ENCODE measurements at regions not wholly inside any gene's neighbourhood (a gene's known extent, or its start where the extent isn't known, plus 50 kb on each side); places are given as distances from the start of the nearest gene placed in this dataset.

GRCh38 chr19:29386970-29387369 lies 138.8 kb upstream of the VSTM2B start:
- TF ChIP-seq CTCF (IDR thresholded peaks at IDR 0.05; ENCODE audit: insufficient read depth, low read length) = no peak
- no peak for TF ChIP-seq POLR2AphosphoS5 (IDR thresholded peaks at IDR 0.05; ENCODE audit: low read depth)
- no peak for TF ChIP-seq GABPA (IDR thresholded peaks at IDR 0.05; ENCODE audit: low read depth)
- TF ChIP-seq, protein P1, sequence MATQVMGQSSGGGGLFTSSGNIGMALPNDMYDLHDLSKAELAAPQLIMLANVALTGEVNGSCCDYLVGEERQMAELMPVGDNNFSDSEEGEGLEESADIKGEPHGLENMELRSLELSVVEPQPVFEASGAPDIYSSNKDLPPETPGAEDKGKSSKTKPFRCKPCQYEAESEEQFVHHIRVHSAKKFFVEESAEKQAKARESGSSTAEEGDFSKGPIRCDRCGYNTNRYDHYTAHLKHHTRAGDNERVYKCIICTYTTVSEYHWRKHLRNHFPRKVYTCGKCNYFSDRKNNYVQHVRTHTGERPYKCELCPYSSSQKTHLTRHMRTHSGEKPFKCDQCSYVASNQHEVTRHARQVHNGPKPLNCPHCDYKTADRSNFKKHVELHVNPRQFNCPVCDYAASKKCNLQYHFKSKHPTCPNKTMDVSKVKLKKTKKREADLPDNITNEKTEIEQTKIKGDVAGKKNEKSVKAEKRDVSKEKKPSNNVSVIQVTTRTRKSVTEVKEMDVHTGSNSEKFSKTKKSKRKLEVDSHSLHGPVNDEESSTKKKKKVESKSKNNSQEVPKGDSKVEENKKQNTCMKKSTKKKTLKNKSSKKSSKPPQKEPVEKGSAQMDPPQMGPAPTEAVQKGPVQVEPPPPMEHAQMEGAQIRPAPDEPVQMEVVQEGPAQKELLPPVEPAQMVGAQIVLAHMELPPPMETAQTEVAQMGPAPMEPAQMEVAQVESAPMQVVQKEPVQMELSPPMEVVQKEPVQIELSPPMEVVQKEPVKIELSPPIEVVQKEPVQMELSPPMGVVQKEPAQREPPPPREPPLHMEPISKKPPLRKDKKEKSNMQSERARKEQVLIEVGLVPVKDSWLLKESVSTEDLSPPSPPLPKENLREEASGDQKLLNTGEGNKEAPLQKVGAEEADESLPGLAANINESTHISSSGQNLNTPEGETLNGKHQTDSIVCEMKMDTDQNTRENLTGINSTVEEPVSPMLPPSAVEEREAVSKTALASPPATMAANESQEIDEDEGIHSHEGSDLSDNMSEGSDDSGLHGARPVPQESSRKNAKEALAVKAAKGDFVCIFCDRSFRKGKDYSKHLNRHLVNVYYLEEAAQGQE (IDR thresholded peaks at IDR 0.05; ENCODE audit: insufficient replicate concordance, low read depth) = no peak
- TF ChIP-seq SPI1 (IDR thresholded peaks at IDR 0.05; ENCODE audit: borderline replicate concordance, low read depth) = no peak

All from HL-60 (cell line).